AG09319 (cell line): ENCODE measurements at regions not wholly inside any gene's neighbourhood (a gene's known extent, or its start where the extent isn't known, plus 50 kb on each side); places are given as distances from the start of the nearest gene placed in this dataset.

Experiments used
- DNase-seq: peaks from one replicate; pipeline ENCODE4 v3.0.0-alpha.2; 2010; ENCODE audit warnings: low read depth; ENCODE audit errors: extremely low read depth
- CTCF ChIP-seq: IDR thresholded peaks from 2 replicates; pipeline ENCODE4 v1.5.1; 2011; ENCODE audit warnings: low read depth, mild to moderate bottlenecking, inconsistent platforms, low read length, moderate library complexity

GRCh38 chr5:51974834-51975233 is 591.6 kb downstream of the ISL1 start:
- no peak for DNase-seq
- no peak for TF ChIP-seq CTCF

- DNase-seq = no peak
- TF ChIP-seq CTCF = no peak
Measured at GRCh38 chr5:51977014-51977413, 593.8 kb downstream of the ISL1 start.

- DNase-seq = no peak
- TF ChIP-seq CTCF = no peak
Measured at GRCh38 chr5:51983161-51983560, 599.9 kb downstream of the ISL1 start.

GRCh38 chr5:51986733-51987132 is 603.5 kb downstream of the ISL1 start:
- no peak for TF ChIP-seq CTCF

GRCh38 chr5:51987239-51987638 is 604.0 kb downstream of the ISL1 start:
- TF ChIP-seq CTCF = no peak
- no peak for DNase-seq

More at GRCh38 chr5:51986733-51987132, 603.5 kb downstream of the ISL1 start:
- DNase-seq = no peak

- TF ChIP-seq CTCF = no peak
Measured at GRCh38 chr5:51987669-51988209, 604.5 kb downstream of the ISL1 start.

GRCh38 chr5:51988634-51989033 is 605.4 kb downstream of the ISL1 start:
- no peak for TF ChIP-seq CTCF

More at GRCh38 chr5:51987669-51988209, 604.5 kb downstream of the ISL1 start:
- DNase-seq = no peak

More at GRCh38 chr5:51988634-51989033, 605.4 kb downstream of the ISL1 start:
- no peak for DNase-seq
